GM12891 (cell line): ENCODE measurements at regions not wholly inside any gene's neighbourhood (a gene's known extent, or its start where the extent isn't known, plus 50 kb on each side); places are given as distances from the start of the nearest gene placed in this dataset.

Source experiments
- POLR2A ChIP-seq: IDR thresholded peaks from 2 replicates; pipeline ENCODE4 v1.6.1; 2011; ENCODE audit warnings: low read depth, low read length, control low read depth
- TAF1 ChIP-seq: IDR thresholded peaks from 2 replicates; pipeline ENCODE4 v1.6.1; 2011; ENCODE audit warnings: low read depth, low read length, control low read depth

- TF ChIP-seq POLR2A: no peak
- no peak for TF ChIP-seq TAF1
These were observed 69.3 kb upstream of the SRSF6 start for GRCh38 chr20:43388268-43389002.
